Mesodermal cell (in vitro differentiated cells): ENCODE measurements at regions not wholly inside any gene's neighbourhood (a gene's known extent, or its start where the extent isn't known, plus 50 kb on each side); places are given as distances from the start of the nearest gene placed in this dataset.

Experiments used
- H3K27ac ChIP-seq: 2 replicates; pipeline ENCODE4 v1.7.0; 2013; ENCODE audit warnings: mild to moderate bottlenecking, low read depth, low read length, moderate library complexity; ENCODE audit not compliant: severe bottlenecking
- H3K36me3 ChIP-seq: 2 replicates; pipeline ENCODE4 v1.7.1; 2013; ENCODE audit warnings: mild to moderate bottlenecking, low read length, moderate library complexity; ENCODE audit not compliant: control insufficient read depth, insufficient read depth
- H3K4me1 ChIP-seq: one replicate; pipeline ENCODE4 v1.7.1; 2013; ENCODE audit warnings: mild to moderate bottlenecking, low read length; ENCODE audit not compliant: insufficient read depth, control insufficient read depth, poor library complexity, severe bottlenecking
- H3K4me3 ChIP-seq: 2 replicates; pipeline ENCODE4 v1.7.0; 2013; ENCODE audit warnings: low read length, control low read depth, mild to moderate bottlenecking; ENCODE audit not compliant: insufficient read depth, poor library complexity, severe bottlenecking; ENCODE audit errors: extremely low read depth
- H3K9me3 ChIP-seq: 2 replicates; pipeline ENCODE4 v1.7.1; 2013; ENCODE audit warnings: mild to moderate bottlenecking, low read length, moderate library complexity; ENCODE audit not compliant: control insufficient read depth
- WGBS, 2 experiments: methylation state at CpG; one replicate each; pipeline ENCODE4 v1.1.5; 2013; ENCODE audit warnings: missing lambda C conversion rate in 2 of 2; ENCODE audit not compliant: insufficient coverage in 2 of 2; 5-methylcytosine and 5-hydroxymethylcytosine counted together

DNA sequence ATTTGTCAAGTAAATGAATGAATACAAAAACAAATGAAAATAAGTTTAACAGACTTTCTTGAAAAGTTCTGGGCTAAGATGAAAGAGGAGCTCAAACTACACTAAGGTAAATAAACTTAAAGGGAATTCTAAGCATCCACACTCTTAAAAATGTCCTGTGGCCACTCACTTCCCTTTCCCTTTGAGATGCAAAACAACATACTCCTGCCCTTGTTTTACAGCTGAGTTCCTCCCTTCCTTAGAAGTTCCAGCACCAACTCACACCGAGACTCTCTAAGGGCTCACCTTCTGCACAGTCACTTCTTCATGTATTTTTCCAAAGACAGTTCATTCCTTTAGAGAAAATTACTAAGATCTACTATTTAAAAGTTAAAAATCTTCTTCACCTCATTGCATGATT is 123.3 kb upstream of the CMC1 start:
- WGBS, 2 experiments, result no CpG with 5 or more reads among the region's 1 CpG
- H3K36me3 ChIP-seq, result no peaks in the 10 kb centered on the region
- H3K9me3 ChIP-seq, result no peaks in the 10 kb centered on the region
- no peak overlapping the region for H3K4me3 ChIP-seq
- no peak overlapping the region for H3K27ac ChIP-seq
- H3K4me1 ChIP-seq, result no peaks in the 10 kb centered on the region

DNA sequence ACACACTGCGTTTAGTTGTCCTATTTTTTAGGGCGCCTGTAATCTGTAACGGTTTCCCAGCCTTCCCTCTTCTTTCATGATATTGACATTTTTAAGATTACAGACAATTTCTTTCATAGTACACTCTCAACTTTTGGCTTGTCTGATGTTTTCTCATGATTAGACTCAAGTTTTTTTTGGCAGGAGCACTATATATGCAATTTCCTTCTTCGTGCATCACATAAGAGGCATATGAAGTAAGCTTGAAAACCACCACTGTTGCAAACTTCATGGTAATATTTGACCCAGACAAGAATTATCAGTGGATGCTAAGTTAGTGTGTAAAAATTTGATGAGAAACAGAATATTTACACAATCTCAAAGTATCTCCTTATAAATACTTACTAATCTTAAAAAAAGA is 119.2 kb upstream of the CMC1 start:
- Histone ChIP-seq H3K9me3 (no peaks in the 10 kb centered on the region), H3K4me3 (no peak overlapping the region), H3K4me1 (no peaks in the 10 kb centered on the region), H3K36me3 (no peaks in the 10 kb centered on the region), H3K27ac (no peak overlapping the region)
- 86 to 100% methylated on average over 2 to 3 of the region's 4 CpGs for WGBS, 2 experiments

- Histone ChIP-seq H3K27ac (no peak overlapping the region), H3K36me3 (no peaks in the 10 kb centered on the region), H3K4me1 (no peaks in the 10 kb centered on the region), H3K9me3 (no peaks in the 10 kb centered on the region), H3K4me3 (no peak overlapping the region)
- 100% methylated on average over 1 of the region's 3 CpGs for whole genome bisulfite sequencing, 2 experiments
Observed at GRCh38 chr3:28124882-28125281, 116.5 kb upstream of the CMC1 start.

DNA sequence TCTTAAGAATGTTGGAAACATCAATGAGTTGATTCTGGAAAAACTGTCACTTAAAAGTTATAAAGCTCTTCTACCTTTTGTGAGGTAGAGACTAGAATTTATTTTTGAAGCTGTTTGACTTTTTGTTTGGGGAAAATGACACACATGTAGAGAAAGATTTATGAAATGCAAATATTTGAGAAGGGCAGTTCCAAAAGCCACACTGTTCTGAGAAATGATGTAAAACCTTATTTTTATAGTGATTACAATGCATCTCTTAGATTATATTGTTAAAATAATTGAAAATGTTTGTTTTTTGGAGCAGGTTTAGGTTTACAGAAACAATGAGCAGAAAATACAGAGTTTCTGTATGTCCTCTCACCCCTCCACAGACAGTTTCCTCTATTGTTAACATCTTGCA is 116.1 kb upstream of the CMC1 start:
- Histone ChIP-seq H3K4me3 (no peak overlapping the region), H3K9me3 (no peaks in the 10 kb centered on the region), H3K27ac (no peak overlapping the region), H3K4me1 (no peaks in the 10 kb centered on the region), H3K36me3 (no peaks in the 10 kb centered on the region)

- H3K4me1 ChIP-seq, result no peaks in the 10 kb centered on the region
- WGBS, 2 experiments, result 61 to 64% methylated on average over 2 of the region's 2 CpGs
- H3K4me3 ChIP-seq, result no peak overlapping the region
- no peak overlapping the region for H3K27ac ChIP-seq
- no peaks in the 10 kb centered on the region for H3K9me3 ChIP-seq
- no peaks in the 10 kb centered on the region for H3K36me3 ChIP-seq
Observed at GRCh38 chr3:28130836-28131235, 110.6 kb upstream of the CMC1 start.

DNA sequence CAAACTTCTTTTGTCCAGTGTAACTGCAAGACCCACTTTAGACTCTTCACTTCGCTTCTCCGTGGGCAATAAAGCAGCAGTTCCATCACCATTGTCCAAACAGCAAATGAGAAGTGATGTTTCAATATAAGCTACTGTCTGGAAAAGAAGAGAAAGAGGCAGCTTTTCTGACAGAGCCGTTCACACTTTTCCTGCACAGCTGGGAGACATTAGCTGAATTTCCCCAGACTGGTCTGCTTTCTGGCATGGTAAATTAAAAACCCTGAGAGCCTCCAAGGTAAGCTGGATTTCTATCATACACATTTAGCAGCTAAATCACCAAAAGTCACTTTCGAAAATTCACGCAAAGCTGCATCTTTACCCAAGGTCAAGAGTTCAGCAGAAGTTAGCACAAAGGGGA is 108.5 kb upstream of the CMC1 start:
- no peaks in the 10 kb centered on the region for H3K36me3 ChIP-seq
- WGBS, 2 experiments, result 73 to 92% methylated on average over 1 to 2 of the region's 5 CpGs

DNA sequence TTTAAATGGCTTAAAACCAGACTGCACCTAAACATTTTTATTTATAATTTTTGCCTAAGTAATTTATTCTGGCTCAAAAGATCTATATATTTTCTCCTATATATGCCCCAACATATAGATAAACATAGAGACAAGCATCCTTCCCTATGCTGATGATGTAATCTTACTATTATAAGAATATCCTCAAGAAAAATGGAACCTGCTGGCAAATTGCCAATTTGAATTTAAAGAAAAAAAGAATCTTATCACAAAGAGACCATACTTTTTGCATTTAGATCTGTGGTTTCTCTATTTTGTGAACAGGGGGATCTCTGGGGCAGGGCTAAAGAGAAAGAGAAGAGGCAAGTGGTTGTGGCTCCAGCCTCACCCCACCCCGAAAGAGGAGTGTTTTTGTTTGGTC is 107.2 kb upstream of the CMC1 start:
- H3K4me1 ChIP-seq, result no peaks in the 10 kb centered on the region
- H3K9me3 ChIP-seq, result no peaks in the 10 kb centered on the region
- no peak overlapping the region for H3K4me3 ChIP-seq
- H3K36me3 ChIP-seq, result no peaks in the 10 kb centered on the region
- H3K27ac ChIP-seq, result no peak overlapping the region
- no CpG with 5 or more reads among the region's 1 CpG for WGBS, 2 experiments

More for the DNA sequence above, 108.5 kb upstream of the CMC1 start:
- Histone ChIP-seq H3K4me1 (no peaks in the 10 kb centered on the region), H3K27ac (no peak overlapping the region), H3K9me3 (no peaks in the 10 kb centered on the region), H3K4me3 (no peak overlapping the region)

GRCh38 chr3:28134792-28135375 is 106.5 kb upstream of the CMC1 start:
- no peak overlapping the region for H3K27ac ChIP-seq
- H3K9me3 ChIP-seq, result no peaks in the 10 kb centered on the region
- 80 to 100% methylated on average over 1 to 2 of the region's 3 CpGs for WGBS, 2 experiments
- H3K4me1 ChIP-seq, result no peaks in the 10 kb centered on the region
- no peaks in the 10 kb centered on the region for H3K36me3 ChIP-seq
- H3K4me3 ChIP-seq, result no peak overlapping the region

- Histone ChIP-seq H3K4me3 (no peak overlapping the region), H3K4me1 (no peaks in the 10 kb centered on the region), H3K9me3 (no peaks in the 10 kb centered on the region), H3K36me3 (no peaks in the 10 kb centered on the region), H3K27ac (no peak overlapping the region)
- WGBS, 2 experiments, result 83 to 95% methylated on average over 1 of the region's 2 CpGs
Observed at GRCh38 chr3:28136607-28137216, 104.7 kb upstream of the CMC1 start.

- Histone ChIP-seq H3K27ac (no peak overlapping the region), H3K4me3 (no peak overlapping the region), H3K4me1 (no peaks in the 10 kb centered on the region), H3K9me3 (no peaks in the 10 kb centered on the region), H3K36me3 (no peaks in the 10 kb centered on the region)
- 67 to 86% methylated on average over 2 to 3 of the region's 6 CpGs for WGBS, 2 experiments
Observed at GRCh38 chr3:28138043-28138610, 103.3 kb upstream of the CMC1 start.

DNA sequence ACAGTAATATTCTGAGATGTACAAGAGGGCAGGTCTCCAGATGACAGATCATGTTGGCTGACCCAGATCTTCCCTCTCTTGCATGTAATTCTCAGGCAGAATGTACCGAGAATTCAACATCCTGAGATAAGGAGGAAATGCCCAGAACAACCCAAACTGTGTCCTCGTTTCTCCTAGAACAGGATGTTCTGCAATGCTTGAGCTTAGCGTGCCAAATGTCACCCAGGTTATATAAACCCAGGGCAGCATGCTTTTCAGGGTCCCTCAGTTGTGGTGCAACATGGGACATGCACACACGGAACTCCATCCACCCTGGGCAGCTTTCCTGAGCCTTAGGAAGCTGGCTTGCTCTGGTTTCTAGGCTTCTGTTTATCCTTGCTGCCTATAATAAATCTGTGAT is 102.1 kb upstream of the CMC1 start:
- Histone ChIP-seq H3K4me1 (no peaks in the 10 kb centered on the region), H3K9me3 (no peaks in the 10 kb centered on the region), H3K36me3 (no peaks in the 10 kb centered on the region), H3K27ac (no peak overlapping the region), H3K4me3 (no peak overlapping the region)
- WGBS, 2 experiments, result 84 to 89% methylated on average over 3 to 4 of the region's 4 CpGs
